ENCODE measurements at regions not wholly inside any gene's neighbourhood (a gene's known extent, or its start where the extent isn't known, plus 50 kb on each side); places are given as distances from the start of the nearest gene placed in this dataset. TPM values are rescaled to one million over a fixed set of nuclear protein-coding genes. Genes with fewer than 3 reads are reported as not detected.

DNA sequence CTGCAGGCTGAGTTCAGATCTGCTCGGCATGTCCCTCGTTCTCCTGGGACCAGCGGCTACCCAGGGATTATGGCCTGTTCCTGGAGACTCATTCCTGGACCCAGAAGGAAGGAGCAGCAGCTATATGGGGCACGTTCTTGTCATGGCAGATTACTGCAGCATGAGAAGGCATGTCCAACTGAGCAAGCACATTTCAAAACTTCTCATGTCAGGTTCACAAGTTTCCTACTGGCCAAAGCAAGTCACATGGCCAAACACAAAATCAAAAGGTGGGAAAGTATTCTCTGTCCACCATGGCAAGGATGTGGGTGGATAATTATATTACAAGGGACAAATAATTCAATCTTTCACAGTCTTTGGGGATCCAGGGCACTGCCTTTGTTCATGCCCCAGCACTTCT lies 71.9 kb upstream of the C15orf39 start:
- DNase-seq (ENCODE audit: low spot score in 2 of 2) (no peak), FAIRE-seq (no peak)

DNA sequence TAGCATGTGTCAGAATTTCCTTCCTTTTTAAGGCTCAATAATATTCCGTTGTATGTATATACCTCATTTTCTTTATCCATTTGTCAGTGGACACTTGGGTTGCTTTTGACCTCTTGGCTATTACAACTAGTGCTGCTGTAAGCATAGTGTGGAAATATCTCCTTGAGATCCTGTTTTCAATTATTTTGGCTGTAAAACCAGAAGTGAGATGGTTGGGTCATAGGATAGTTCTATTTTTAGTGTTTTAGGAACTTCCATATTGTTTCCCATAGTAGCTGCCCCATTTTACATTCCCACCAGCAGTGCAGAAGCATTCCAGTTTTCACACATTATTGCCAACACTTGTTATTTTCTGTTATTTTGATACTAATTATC lies 70.4 kb upstream of the C15orf39 start:
- DNase-seq (ENCODE audit: low spot score in 2 of 2): no peak
- FAIRE-seq: no peak

DNA sequence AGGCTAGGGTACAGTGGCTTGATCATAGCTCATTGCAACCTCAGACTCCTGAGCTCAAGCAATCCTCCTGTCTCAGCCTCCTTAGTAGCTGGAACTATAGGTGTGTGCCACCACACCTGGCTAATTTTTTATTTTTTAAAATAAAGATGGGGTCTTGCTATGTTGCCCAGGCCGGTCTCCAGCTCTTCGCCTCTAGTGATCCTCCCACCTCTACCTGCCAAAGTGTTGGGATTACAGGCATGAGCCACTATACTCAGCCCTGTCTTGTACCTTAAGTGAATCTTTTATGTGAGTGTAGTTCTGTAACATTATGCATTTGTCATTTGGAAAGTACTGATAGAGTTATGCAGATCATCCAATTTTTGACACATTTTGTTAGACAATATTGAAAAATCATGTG lies 66.9 kb upstream of the C15orf39 start:
- FAIRE-seq: no peak
- DNase-seq (ENCODE audit: low spot score in 2 of 2): no peak

DNA sequence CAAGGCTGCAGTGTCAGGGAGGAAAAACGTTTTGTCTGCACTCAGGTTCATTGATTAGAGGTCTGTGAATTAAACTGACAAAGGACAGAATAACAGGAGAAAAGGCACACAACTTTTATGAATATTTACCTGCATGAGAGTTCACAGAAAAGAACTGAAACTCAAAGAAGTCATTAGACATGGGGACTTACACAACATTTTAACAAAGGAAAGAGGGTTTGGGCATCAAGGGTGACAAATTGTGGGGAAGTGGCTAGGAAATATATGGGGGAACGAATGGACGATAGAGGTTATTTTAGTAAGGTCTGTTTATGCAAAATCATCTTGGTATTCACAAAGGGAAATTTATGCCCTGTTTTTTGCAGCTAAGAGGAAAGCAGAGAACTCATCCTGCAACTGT lies 65.6 kb upstream of the C15orf39 start:
- FAIRE-seq (no peak), DNase-seq (ENCODE audit: low spot score in 2 of 2) (no peak)

DNA sequence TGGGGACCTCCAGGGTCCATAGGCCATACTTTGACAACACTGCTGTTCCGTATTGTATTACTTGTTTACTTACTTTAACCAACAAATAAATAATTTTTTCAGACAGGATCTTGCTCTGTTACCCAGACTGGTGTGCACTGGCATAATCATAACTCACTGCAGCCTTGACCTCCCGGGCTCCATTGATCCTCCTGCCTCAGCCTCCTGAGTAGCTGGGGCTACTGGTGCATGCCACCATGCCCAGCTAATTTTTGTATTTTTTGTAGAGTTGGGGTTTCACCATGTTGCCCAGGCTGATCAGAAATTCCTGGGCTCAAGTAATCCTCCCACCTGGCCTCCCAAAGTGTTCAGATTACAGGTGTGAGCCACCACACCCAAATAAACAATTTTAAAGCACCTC lies 64.9 kb upstream of the C15orf39 start:
- no peak for FAIRE-seq
- DNase-seq (ENCODE audit: low spot score in 2 of 2): no peak

DNA sequence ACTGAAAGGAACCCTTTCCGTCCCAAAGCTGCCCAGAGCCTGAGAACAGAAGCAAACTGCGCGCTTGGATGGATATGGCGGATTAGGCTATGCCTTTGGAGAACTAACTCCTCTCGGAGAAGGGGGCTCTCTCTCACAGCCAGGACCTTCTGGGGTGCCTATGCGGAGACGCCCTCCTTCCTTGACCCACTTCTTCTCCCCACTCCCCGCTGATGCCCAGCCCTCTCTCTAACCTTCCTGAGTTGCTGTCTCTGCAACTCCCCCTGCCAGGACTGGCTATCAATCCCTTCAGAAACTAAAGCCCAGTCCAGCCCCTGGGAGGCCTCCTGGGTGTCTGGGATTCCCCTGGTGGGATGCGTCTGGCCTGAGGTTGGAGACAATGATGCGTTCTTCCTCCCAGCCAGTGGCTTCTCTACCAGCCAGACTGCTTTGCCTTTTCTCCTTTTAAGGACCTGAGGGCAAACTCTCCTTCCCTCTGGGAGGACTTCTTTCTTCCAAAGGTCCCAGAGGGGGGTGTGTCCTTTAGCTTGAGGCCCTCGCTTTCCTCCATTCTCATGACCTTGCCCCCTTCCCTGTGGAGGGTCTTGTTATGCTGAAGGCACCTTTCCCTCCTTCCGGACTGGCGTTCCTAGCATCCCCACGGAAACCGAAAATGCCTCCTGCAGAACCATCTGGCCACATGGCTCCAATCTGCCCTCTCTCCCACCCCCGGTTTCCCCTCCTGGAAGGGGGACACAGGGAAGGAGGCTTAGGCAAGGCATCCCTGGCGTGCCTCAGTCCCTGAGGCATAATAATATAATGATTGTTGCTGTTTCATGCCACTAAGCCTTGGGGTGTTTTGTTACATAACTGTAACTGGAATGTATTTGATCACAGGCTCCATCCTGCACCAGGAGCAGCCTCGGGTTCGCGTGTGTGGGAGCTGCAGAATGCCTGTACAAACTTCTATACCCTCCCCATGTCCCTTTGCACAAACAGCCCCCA lies 63.4 kb upstream of the C15orf39 start:
- FAIRE-seq: no peak
- no peak for DNase-seq (ENCODE audit: low spot score in 2 of 2)

DNA sequence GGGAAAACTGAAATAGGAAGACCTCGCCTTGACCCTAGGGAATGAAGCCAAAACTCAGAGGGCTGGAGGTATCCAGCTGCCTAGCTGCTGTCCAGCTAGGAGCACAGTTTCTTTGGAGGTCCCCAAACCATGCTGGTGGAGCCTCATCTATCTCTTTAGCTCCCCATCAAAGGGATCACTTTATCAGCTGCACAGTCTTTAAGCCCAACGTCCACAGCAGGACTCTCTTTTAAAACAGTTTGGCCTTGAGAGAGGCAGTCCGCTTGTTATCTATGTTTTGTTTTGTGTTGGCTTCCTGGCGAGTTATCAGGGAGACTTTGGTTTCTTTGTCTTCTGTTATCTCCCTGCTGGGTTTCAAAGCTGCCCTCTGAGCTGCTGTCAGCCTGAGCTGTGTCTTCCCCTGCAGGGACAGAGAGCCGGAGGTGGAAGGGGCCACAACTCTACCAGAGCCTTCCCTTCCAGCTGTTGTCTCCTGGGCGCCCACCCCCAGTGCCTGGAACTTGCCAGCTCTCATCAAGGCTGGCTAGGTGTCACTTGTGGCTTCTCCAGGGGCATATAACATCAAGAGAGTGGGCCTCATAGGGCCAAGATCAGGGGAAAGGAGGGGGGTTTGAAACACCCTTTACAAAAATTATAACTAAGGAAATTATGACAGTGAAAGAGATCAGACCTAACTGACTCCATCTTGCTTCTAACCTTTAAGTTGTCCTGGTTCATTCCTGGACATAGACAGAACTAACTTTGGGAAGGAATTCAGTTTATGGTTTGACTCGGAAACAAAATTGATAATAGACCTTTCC lies 61.4 kb upstream of the C15orf39 start:
- DNase-seq (ENCODE audit: low spot score in 2 of 2) (no peak), FAIRE-seq (no peak)

DNA sequence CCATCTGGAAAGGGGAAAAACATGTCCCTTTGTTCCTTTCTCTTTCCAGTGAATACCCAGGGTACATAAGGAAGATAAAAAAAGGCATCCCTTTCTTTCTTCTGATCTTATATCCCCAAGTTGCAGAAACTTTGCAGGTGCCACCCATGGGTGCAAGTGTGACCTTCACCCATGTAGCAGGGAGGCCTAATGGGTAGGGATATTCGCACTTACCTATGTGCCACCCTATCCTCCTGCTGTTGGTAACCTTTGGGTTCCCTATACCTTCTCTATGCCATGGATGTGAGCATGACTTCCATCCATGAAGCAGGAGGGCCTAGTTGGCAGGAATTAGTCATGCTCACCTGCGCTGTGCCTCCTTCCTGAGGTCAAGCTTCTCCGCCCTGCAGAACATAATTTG lies 59.2 kb upstream of the C15orf39 start:
- FAIRE-seq (no peak), DNase-seq (ENCODE audit: low spot score in 2 of 2) (no peak)

DNA sequence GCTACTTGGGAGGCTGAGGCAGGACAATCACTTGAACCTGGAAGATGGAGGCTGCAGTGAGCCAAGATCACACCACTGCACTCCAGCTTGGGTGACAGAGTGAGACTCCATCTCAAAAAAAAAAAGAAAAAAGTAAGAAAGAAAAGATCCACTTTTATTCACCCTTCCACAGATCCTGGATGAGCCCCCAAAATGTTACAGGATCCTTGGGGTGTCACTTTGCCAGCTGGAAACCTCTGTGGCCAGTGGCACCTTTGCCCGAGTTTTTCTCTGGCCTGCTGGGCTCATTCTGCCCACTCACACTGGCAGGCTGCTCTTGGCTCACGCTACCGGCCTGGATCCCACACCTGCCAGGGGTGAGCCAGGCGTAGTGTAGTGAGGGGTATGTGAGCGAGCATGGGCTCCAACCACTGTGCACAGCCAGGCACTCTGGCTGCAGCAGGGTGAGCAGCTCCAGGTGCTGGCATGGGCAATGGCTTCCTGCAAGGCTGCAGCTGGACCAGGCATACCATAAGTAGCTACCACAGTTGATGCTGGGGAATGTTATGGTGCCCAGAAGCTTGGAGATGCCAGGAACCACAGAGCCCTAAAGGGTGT lies 57.8 kb upstream of the C15orf39 start:
- no peak for FAIRE-seq
- no peak for DNase-seq (ENCODE audit: low spot score in 2 of 2)

DNA sequence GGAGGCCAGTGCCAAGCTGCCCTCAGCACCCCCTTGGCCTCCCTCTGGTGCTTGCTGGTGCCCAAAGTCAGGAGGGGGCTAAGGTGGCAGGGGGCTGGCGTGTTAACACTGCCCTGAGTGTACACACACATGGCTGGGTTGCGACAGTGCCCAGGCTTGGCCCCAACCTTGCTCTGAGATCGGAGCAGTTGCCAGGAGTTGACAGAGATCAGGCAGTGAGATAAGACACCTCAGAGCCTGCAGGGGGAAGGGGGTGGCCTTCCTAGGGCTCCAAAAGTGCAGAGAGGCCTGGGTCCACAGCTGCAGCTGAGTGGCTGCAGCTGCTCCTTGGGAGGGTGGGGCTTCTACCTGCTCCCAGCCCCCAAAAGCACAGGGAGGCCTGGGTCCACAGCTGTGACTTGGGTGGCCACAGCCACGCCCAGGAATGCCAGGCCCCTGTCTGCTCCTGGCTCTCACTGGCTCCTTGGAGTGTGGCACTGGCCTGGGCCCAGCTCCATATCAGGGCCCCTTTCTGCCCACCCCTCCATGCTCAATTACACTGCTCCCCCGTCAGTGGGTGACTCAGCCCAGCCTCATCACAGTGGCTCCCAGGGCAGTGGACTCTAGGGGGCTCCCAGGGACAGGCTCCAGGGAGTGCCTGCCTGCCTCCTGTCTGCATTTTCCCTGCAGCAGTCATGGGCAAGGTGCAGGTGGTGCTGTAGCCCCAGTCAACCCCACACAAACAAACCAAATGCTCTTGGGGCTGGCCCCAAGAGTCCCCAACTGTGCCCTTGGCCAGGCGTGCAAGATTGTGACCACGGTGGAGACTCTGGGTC lies 56.4 kb upstream of the C15orf39 start:
- FAIRE-seq (no peak), DNase-seq (ENCODE audit: low spot score in 2 of 2) (no peak)

DNA sequence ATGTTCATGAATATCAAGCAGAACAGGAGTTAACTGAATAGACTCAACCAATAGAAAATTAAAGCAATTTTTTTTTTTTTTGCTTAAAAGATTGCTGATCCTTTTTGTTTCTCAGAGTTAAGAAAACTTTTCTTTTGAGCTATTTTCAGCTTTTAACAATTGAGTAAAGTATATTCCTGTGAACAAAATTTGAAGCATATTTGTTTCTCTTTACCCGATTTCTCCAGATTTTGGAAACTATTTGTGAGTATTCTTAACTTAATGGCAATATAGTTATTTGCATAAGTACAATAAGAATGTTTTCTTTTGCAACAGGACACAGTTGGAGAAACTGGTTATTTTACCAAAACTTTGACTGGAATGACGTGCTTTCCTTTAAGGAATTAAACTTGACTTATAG lies 53.4 kb upstream of the C15orf39 start:
- no peak for DNase-seq (ENCODE audit: low spot score in 2 of 2)

DNA sequence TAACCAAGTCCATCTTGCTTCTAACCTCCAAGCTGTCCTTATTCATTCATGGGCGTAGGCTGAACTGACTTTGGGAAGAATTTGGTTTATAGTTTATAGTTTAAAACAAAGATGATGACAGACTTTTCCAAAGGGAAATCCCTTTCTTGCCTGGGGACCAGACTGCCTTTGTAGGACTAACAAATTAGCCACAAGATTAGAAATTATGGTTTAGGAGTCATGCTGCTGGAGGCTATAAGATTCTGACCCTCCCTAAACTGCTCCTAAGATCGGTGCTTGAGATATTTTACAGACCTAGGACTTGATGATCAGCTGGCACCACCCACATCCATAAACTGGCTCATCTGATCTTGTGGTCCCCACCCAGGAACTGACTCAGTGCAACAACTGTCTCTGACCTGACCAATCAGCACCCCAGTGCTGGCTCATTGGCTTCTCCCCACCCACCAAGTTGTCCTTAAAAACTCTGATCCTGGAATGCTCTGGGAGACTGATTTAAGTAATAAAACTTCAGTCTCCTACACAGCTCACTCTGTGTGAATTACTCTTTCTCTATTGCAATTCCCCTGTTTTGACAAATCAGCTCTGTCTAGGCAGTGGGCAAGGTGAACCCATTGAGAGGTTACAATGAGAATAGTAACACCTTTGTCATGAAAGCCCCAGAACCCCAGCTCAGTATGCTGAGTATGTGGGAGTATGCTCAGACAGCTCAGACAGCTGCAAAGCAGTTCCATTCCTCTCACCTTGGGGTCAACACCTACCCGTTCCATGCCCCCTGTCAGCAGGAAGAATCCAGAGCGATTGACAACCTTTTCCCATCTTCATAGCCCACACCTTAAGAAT lies 51.6 kb upstream of the C15orf39 start:
- FAIRE-seq: no peak
- DNase-seq (ENCODE audit: low spot score in 2 of 2): no peak

More for the DNA sequence above, 53.4 kb upstream of the C15orf39 start:
- FAIRE-seq: no peak

DNA sequence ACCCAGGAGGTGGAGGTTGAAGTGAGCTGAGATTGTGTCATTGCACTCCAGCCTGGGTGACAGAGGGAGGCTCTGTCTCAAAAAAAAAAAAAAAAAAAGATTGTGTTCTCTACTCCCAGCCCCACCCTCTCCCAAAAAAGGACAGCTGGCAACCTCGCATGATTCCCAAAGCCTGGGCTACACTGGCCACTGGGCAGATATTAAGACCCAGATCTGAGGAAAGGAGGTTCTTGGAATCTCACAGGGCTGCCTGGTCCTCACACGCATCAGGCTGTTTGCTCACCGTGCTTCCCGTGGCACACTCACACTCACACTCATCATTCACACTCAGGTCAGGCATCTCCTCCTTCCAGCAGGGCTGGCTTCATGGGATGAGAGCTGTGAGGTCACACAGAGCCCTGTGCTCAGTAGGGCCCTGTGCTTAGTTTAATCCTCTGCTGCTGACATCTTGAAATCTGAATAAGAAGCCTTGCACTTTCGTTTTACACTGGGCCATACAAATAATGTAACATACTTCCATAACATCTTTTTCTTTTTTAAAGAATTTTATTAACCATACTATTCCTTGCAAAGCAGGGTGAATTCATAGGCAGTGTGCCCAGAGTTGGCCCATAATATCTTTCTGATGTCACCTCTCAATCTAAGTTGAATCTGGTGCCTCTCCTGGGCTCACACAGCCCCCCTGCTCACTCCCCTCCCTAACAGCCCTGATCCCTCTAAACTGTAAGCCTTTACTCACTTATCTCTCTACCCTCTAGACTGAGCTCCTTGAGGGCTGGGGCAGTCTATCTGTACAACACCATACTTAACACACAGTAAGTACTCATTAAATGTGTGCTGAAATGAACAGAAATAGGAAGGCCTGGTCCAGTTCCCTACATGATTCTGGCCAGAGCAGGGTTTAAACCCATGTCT lies 50.2 kb upstream of the C15orf39 start:
- no peak for DNase-seq (ENCODE audit: low spot score in 2 of 2)

More for the DNA sequence above, 50.2 kb upstream of the C15orf39 start:
- FAIRE-seq: no peak

Small RNAs in the stretch of these regions (small RNA-seq; reads per million reads assigned to genes)
- gene RF00017 (not detected), gene RF00601 (not detected)

Data from frontal cortex (tissue), 4 donors.